Left lobe of liver (tissue), 2 donors: ENCODE measurements at regions not wholly inside any gene's neighbourhood (a gene's known extent, or its start where the extent isn't known, plus 50 kb on each side); places are given as distances from the start of the nearest gene placed in this dataset.

Source experiments
- ATAC-seq: fragments of 200-7000 bp; cut with Tn5 transposase; one replicate; pipeline ENCODE4 v1.9.1; 2020; ENCODE audit warnings: mild to moderate bottlenecking, moderate library complexity
- DNase-seq: peaks from one replicate; pipeline ENCODE4 v3.0.0-alpha.2; 2020; ENCODE audit warnings: low spot score
- donor health status: DM: no; HTN: no; CAD: no; lungs with moderate emphysema.
- donor health status: DM: no; HTN: yes; CAD: no.

DNA sequence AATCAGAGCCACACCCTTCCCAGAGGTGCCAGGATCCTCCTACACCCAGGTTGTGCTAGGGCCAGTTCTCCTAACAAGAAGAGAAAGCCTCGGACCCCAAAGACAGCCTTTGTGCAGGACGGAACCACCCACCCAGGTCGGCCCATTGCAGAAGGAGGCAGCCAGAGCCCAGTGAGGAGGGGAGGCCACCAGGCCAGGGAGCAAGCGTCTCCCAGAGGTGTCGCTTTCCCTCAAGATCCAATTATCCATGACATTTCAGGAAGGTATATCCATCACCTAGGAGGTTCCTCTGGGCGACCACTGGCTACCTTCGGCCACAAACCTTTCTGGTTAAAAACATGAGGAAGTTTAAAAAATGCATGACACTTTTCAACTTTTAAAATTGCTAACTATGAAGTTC lies 87.4 kb upstream of the THBS2 start:
- no peak for DNase-seq
- no peak for ATAC-seq

DNA sequence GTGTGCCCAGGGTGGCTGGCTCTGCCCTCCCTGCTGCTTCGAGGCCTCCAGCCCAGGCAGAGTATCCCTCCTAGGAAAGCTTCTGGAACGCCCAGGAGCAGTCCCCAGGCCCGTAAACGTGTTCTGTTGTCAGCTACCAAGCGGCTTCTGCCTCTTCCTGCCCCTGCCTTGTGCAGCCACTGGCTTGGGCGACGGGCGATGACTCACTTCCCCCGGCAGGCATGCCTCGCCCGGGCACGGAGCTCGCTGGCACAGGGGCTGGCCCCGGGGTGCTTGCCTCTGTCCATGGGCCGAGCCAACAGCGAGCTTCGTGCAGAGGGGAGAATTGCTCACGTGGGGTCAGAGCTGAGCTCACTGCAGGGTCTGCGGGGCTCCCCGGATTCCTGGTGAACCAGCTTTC lies 86.7 kb upstream of the THBS2 start:
- DNase-seq (no peak), ATAC-seq (no peak)

DNA sequence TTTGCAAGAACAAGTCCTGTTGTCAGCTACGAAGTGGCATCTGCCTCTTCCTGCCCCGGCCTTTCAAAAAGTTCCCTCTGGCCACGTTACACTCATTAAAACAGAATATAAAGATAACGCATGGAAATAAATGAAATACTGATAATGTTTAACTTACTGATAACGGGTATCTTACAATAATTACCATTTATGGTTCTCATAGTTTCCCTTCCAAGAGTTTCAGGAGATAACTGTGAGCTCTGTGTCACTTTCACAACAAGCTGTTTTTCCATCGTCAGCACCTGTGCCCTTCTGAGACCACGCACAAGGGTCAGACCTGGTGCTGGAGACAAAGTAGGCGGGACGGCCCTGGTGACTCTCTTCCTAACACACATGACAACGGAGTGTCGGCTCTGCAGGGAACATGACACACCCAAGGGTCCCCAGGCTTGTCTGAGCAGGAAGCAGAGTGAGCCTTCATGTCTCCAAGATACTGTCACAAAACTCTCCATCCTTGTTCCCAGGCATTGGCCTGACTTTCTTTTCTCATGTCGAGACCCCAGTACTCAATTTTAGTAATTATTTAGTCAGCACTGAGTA lies 86.2 kb upstream of the THBS2 start:
- DNase-seq: no peak

DNA sequence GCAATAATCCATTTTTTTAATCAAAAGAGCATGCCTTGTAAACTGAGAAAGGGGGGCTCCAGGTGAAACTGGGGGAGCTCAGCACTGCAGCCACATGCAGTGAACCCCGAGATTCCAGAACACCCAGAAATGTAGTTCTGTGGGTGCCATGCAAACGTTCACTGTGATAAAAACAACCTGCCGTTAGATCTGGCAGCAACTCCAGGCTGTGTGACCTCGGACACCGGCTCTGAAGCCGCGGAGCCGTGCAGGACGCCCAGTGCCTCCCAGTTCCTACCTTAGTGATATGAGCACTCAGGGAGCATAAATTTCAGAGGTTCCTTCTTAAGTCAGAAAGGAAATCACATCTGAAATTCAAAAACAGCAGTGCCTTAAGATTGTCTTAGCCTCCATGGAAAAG lies 85.4 kb upstream of the THBS2 start:
- DNase-seq (no peak), ATAC-seq (no peak)

More for the DNA sequence above, 86.2 kb upstream of the THBS2 start:
- ATAC-seq: no peak

DNA sequence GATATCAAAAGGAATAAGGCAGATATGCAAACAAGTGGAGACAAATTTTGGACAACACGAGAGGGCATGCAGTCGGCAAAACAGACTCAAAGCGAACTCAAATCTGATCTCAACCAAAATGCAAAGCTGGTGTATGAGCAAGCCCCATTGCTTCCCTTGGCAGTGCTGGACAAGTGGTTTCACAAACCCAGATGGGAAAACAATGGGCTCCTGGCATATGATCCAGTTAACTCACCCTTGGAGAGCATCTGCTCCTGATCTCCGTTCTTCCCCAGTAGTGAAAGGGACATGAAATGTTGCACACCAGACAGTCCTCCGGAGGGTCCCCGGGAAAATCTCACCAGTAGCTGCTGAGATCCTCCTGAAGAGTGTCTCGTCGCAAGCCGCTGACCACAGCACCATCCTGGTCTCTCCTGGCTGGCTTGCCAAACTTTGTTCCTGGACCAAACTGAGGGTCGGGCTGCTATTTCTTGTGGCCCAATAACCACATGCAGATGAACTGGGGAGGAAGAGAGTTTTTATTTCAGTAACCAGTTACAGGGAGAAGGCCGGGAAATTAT lies 84.3 kb upstream of the THBS2 start:
- DNase-seq (no peak), ATAC-seq (no peak)

DNA sequence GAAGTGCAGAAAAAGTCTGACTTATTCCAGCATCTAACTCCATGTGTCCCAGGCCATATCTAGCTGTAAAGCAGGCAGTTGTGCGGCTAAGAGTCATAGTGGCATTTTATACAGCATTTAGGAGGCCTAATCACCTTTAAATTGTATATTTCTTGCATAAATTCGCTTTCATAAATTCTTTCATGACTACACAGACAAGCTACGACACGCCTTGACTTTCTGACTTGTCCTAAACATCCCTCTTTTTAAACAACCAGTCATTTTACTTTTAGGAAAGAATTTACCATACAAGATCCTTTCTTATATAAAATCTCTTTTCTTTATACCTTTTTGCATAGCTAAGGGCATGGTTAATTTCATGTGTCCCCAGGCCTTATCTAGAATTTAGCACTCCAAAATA lies 81.7 kb upstream of the THBS2 start:
- ATAC-seq (no peak), DNase-seq (no peak)

DNA sequence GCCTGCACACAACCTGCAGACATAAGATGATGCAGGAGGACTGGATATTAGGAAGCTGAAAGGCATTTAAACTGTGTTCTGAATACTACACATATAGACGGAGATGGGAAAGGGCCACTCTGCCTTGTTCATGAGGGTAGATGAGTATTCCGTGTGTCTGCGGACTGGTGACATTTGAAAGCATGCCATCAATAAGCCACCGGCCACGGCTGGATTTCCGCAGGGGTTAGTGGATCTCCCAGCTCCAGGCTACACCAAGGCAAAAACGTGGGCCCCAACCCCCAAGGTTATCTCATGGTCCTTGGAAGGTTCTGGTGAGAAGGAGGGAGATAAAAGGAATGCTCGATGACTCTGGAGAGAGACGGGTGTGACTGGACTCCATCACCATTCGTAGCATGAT lies 78.6 kb upstream of the THBS2 start:
- ATAC-seq (no peak), DNase-seq (no peak)

DNA sequence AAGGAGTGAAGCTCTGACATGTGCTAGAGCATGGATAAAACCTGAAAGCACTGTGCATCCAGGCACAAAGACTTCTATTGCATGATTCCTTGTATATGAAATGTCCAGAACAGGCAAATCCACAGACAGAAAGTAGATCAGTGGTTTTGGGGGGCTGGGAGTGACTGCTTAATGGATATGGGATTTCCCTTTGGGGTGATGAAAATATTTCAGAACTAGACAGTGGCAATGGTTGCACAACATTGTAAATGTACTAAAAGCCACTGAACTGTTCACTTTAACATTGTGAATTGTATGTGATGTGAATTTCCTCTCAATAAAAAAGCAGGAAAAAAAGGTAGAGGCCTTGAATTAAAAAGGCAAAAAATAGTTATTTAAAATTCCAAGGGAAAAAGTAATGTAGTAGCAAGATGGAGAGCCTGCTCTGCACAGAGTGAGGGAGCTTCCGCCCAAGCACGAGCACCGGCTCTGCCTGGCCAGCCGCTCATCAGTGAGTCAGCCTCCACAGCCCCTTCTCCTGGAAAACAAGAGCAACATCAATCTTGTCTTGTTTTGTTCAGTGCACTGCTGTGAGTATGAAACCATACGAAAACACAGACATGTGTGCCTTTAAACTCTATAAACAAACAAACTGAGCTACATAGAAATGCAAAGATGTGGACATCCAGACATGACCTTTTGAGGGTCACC lies 74.6 kb upstream of the THBS2 start:
- ATAC-seq (no peak), DNase-seq (no peak)

DNA sequence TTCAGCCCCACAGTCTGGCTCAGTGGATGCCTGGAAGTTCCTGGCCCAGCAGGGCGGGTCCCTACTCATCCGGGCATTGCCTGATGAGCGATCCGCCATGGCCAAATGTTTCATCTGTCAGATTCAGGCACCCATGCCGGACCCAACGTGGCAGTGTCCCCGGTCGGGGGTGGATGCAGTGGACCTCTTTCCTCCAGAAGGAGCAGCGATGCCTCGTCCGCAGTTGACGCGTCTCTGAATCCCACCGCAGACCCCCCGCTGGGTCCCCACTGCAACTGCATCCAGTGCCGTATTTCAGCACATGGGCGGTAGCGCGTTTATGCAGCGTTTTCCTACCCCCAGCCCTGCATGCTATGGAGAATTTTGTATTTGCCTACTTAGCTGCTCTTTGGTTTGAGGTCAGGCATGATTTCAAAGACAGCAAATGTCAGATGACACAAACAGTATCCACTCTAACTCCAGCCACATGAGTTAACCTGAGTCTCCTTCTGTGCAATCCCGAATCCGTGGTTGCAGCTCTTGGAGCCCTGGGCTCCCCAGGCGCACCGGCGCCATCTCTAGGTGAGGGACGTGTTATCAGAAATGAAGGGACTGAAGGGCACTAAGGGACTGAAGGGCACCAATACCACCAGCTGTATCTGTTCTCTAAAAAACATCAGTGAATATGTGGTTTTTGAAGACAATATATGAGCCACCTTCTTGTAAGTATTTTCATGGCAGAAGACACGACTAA lies 72.6 kb upstream of the THBS2 start:
- ATAC-seq (no peak), DNase-seq (no peak)

DNA sequence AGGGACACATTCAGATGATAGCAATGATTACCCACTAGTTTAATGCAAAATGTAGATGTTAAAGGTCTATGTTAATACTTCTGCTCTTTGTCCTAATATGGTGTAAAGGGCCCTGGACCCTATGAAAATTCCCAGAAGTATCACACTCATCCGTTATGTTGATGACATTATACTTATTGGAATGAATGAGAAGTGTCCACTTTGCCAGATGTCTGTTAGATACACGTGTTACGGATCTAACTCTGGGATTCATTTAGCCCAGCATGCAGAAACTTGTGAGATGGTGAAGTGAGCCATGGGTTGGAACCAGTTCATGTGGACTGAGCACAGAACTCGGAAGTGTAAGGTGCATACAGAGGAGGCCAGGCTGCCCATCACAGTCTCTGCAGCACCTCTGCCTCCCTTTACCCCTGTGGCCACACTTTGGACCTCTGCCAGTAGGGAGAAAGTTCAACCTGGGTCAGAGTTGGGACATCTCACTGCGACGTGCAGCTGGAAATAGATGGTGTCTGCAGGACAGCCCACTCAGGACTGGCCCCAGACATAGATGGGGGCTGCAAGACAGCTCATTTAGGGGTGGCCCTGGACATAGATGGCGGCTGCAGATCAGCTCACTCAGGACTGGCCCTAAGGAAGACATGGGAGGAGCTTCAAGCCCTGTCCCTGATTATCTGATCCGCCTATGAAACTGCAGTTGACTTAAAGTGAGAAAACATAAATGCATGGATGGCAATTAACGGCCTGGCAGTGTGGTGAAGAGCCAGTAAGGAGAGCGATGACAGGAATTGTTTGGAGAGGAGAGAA lies 71.2 kb upstream of the THBS2 start:
- DNase-seq: no peak
- ATAC-seq: no peak

DNA sequence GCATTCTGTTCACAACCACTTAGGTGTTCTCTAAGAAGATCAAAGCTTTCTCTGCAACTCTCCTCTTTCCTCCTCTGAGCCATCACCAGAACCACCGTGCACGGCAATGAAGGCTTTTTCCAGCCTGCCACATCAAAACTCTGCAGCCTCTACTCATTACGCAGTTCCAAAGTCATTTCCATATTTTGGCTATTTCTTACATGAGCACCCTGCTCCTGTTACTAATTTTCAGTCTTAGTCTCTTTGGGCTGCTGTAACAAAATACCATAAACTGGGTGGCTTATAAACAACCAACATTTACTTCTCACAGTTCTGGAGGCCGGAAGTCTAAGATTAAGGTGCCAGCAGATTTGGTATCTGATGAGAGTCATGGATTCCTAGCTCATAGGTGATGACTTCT lies 70.4 kb upstream of the THBS2 start:
- no peak for DNase-seq
- ATAC-seq: no peak

DNA sequence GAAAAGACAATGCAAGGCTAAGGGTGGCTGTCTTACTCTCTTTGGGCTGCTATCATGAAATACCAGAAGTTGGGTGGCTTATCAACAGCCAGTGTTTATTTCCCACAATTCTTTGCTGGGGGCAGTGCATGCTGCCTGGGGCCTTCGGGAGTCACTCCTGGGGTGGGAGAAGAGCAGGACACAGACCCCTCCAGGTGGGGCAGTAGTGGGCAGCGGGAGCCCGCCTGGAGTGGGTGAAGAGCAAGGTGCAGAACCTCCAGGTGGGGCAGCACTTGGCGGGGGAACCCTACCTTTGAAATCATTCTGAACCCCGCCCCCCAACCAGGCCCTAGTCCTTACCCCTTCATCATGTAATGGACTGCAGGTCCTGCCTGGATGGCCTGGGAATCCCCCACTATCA lies 69.6 kb upstream of the THBS2 start:
- DNase-seq: no peak
- ATAC-seq: no peak

DNA sequence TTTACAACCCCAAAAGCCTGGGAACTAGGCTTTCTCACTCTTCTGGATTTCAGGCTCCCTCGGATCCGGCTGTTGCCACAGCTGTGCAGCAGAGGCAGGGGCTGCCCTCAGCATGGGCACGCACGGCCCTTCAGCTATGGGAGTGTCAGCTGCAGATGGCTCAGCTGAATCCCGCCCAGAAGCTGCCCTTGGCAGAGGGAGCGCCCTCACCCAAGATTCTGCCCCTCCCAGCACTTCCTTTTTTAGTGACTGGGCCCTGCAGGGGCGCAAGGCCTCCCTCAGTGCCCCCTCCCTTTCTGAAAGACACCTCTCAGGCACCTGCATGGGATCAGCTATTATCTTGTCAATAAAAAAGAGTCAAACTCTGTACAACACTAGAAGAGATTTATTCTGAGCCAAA lies 67.9 kb upstream of the THBS2 start:
- ATAC-seq (no peak), DNase-seq (no peak)

DNA sequence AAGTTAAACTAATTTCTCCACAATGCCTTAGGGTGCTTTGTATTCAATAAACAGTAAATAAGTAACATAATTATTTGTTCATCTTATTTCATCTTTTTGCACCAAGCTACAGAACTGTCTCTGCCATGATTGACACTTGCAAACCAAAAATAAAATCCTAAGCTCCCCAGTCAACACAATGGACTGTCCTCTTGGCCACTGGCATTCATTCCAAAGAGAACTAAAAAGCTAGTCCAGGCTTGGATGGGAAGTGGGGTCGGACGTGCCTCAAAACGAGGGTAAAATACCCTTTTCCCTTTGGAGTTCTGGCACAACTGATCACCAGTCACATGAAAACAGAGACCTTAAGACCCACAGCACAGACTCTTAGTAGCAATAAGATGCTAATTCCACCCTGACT lies 66.4 kb upstream of the THBS2 start:
- DNase-seq (no peak), ATAC-seq (no peak)

DNA sequence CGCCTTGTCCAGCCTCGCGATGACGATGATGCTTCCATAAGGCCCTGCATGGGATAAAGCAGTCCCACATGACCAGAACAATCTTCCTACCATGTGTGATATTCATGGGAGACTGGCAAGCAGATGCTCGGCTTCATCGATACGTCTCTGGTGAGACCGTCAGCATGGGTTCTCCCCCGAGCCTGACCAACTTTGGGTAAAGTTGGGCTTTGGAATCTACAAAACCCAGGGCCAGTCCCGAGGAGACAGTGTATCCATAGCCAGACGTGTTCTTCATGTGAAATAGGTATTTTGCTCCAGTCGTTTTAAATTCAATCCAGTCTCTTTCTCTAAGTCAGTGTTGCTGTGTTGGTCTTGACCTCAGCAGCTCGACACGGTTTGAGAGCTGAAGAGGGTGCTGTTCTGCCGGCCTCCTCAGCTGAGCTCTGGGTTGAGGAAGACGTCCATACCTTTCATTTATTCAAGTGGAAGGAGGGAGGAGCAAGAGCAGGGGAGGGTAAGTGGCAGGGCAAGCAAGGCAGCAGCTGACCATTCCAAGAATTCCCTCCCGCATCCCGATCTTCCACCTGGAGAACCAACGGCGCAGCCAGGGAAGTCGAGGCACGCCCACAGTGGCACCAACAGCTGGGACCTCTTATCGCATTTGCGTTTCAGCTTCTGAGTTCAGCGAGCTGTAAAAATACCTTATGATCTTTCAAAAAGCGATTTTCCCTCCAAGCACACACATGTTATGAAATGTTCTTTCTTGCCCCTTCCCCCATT lies 64.0 kb upstream of the THBS2 start:
- DNase-seq: no peak
- no peak for ATAC-seq

DNA sequence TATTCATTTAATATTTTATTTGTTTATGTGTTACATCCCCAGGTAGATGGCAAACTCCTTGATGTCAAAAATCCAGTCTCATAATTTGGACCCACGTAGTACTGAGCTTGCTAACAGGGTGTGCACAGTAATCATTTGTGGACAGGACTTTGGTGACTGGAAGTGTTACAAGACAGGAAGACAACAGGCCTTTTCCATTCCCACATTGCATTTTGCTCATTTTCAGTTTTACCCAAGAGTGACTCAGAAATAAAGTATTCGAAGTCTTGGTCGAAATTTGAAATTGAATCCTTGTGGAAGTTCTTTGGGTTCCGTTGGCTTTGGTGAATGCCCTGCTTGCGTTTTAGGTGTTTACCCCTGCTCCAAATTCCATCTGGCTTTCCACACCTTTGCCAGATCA lies 63.0 kb upstream of the THBS2 start:
- no peak for DNase-seq
- ATAC-seq: no peak

DNA sequence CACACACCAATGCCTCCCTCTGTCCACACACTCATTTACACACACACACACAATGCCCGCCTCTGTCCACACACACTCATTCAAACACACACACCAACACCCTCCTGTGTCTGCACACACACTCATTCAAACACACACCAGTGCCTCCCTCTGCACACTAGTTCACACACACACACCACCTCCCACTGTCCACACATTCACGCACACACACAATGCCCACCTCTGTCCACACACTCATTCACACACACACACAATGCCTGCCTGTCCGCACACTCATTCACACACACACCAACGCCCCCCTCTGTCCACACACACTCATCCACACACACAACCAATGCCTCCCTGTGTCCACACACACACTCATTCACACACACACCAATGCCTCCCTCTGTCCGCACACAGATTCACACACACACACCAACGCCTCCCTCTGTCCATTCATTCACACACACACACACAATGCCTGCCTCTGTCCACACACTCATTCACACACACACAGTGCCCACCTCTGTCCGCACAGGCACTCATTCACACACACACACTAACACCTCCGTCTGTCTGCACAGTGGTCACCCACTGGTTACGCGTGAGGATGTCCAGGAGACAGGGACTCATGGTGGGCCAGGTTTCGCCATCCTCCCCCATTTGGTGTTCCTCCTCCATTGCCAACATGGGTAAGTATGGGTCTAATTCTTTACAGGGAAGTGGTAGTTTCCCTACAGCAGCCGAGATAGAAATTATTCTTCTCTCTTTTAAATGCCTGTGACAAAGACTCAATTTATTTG lies 62.4 kb upstream of the THBS2 start:
- no peak for ATAC-seq
- no peak for DNase-seq

DNA sequence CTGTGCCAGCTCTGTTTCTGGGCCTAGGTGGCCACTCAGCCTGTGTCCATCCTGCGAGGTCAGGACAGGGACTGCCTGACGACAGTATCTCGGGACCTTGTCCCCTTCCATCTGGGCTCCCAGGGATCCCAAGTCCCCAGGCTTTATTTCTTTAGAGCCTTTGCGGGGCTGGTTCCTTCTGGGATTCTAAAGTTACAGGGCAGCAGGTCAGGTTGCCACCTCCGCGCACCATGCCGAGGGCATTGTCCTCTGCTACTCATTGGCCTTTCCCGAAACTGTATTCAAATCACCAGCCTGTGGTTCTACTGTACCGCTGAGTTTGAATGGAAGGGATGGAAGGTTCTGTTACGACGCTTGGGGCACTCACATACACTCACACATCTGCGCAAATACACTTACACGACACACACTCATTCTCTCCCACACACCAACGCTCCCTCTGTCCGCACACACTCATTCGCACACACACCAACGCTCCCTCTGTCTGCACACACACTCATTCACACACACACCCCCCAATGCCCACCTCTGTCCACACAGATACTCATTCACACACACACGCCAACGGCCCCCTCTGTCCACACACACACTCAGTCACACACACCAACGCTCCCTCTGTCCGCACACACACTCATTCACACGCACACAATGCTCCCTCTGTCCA lies 59.8 kb upstream of the THBS2 start:
- DNase-seq (no peak), ATAC-seq (no peak)

DNA sequence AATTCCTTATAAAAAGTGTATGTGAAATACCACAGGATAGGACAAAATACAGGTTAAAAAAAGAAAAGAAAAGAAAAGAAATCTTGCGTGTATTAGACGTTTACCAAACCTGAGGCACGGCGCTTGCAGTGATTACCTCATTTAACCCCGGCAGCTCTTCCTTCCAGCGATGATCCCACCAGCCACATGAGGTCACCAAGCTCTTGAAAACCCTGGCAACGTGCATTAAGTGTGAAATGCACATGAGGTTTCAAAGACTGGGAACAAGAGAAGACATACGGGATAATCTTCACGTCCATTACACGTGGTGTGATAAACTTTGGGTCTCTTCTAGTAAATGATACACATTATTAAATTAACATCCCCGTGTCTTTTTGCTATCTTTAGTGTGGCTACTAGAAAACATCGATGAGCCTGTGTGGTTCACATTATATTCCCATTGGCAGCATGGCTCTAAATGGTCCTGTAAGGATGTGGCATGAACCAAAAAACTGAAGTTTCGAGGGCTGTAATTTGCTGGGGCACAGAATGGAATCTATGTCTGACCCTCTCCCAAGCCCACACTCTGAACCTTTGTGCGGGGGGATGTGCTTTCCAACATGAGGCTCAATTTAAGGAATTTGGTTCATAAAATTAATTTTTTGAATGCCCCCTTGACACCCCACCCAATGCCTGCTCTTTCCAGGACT lies 59.2 kb upstream of the THBS2 start:
- no peak for DNase-seq
- ATAC-seq: no peak
